GM23248 (cell line): ENCODE measurements at regions not wholly inside any gene's neighbourhood (a gene's known extent, or its start where the extent isn't known, plus 50 kb on each side); places are given as distances from the start of the nearest gene placed in this dataset.

Experiments
- DNase-seq: peaks from one replicate; pipeline ENCODE4 v3.0.0-alpha.2; 2015
- H2AFZ ChIP-seq: fragments of 200-600 bp; sonication (generic); 2 replicates; pipeline ENCODE4 v1.6.1; 2016; ENCODE audit warnings: antibody characterized with exemption
- H3F3A ChIP-seq: fragments of 200-600 bp; sonication (generic); 2 replicates; pipeline ENCODE4 v1.6.1; 2016; ENCODE audit warnings: mild to moderate bottlenecking, antibody characterized with exemption, mixed run types; ENCODE audit not compliant: insufficient read depth
- H3K27ac ChIP-seq: fragments of 200-600 bp; sonication (generic); 2 replicates; pipeline ENCODE4 v1.5.1; 2016; ENCODE audit warnings: mild to moderate bottlenecking
- H3K27me3 ChIP-seq: fragments of 200-600 bp; sonication (generic); replicated peaks from 2 replicates; pipeline ENCODE4 v1.6.1; 2016; ENCODE audit warnings: mild to moderate bottlenecking; ENCODE audit not compliant: insufficient read depth
- H3K36me3 ChIP-seq: fragments of 200-600 bp; sonication (generic); 2 replicates; pipeline ENCODE4 v1.6.1; 2016; ENCODE audit warnings: low read depth, mild to moderate bottlenecking
- H3K4me1 ChIP-seq: fragments of 200-600 bp; sonication (generic); 2 replicates; pipeline ENCODE4 v1.6.1; 2016; ENCODE audit warnings: mild to moderate bottlenecking; ENCODE audit not compliant: insufficient read depth
- H3K4me2 ChIP-seq: fragments of 200-600 bp; sonication (generic); one replicate; pipeline ENCODE4 v1.6.1; 2016; ENCODE audit warnings: mild to moderate bottlenecking; ENCODE audit not compliant: unreplicated experiment
- H3K4me3 ChIP-seq: fragments of 200-600 bp; sonication (generic); 2 replicates; pipeline ENCODE4 v1.5.1; 2016; ENCODE audit warnings: mild to moderate bottlenecking
- H3K79me2 ChIP-seq: fragments of 200-600 bp; sonication (generic); 2 replicates; pipeline ENCODE4 v1.6.1; 2016; ENCODE audit warnings: mild to moderate bottlenecking; ENCODE audit not compliant: insufficient read depth
- H3K9ac ChIP-seq: fragments of 200-600 bp; sonication (generic); 2 replicates; pipeline ENCODE4 v1.6.1; 2016; ENCODE audit warnings: mild to moderate bottlenecking
- H3K9me2 ChIP-seq: fragments of 200-600 bp; sonication (generic); 2 replicates; pipeline ENCODE4 v1.6.1; 2016; ENCODE audit warnings: mixed run types, mild to moderate bottlenecking, moderate library complexity; ENCODE audit not compliant: insufficient read depth
- H3K9me3 ChIP-seq: fragments of 200-600 bp; sonication (generic); one replicate; pipeline ENCODE4 v1.6.1; 2017; ENCODE audit warnings: low read depth
- H4K20me1 ChIP-seq: fragments of 200-600 bp; sonication (generic); 2 replicates; pipeline ENCODE4 v1.6.0; 2016; ENCODE audit not compliant: insufficient read depth
- EZH2 ChIP-seq: fragments of 200-600 bp; sonication (generic); IDR thresholded peaks from 2 replicates; pipeline ENCODE4 v1.6.1; 2018; ENCODE audit warnings: antibody characterized with exemption, mild to moderate bottlenecking; ENCODE audit not compliant: insufficient read depth, poor library complexity, severe bottlenecking
- EZH2phosphoT487 ChIP-seq: fragments of 200-600 bp; sonication (generic); IDR thresholded peaks from 2 replicates; pipeline ENCODE4 v1.6.1; 2018; ENCODE audit warnings: antibody characterized with exemption, moderate library complexity, mild to moderate bottlenecking, low read depth; ENCODE audit not compliant: insufficient read depth
- WGBS, 2 experiments: methylation state at CpG; one replicate each; pipeline ENCODE4 v1.1.6; 2015 to 2017; ENCODE audit warnings: low lambda C conversion rate in 2 of 2, low coverage in 1 of 2; ENCODE audit errors: missing lambda C conversion rate in 2 of 2; 5-methylcytosine and 5-hydroxymethylcytosine counted together
- in situ Hi-C: fragments of 300-500 bp; cut with MboI; formaldehyde crosslinking; loops from 2 replicates; pipeline ENCODE4 v1.15.0; 2020

DNA sequence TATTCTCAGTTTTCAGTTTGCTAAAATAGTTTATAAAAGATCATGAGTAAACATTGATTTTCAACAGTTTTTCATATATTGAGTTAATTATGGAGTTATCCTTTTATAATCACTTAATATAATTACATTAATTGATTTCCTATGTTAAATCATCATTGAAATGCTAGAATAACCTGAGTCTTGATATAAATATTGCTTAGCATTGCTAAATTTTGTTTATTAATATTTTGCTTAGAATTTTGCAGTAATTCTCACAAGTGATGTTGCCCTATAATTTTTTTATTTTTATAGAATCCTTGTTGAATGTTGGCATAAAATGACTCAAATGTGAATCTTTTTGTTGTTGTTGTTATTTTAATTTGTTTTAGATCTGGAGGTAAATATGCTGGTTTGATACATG lies 654.2 kb downstream of the OTOL1 start:
- Histone ChIP-seq H3K79me2 (no peaks in the 10 kb centered on the region), H4K20me1 (no peaks in the 10 kb centered on the region), H3K4me3 (no peak overlapping the region), H3F3A (no peaks in the 10 kb centered on the region), H3K27me3 (no peaks in the 10 kb centered on the region), H3K4me1 (no peaks in the 10 kb centered on the region), H3K9me2 (no peaks in the 10 kb centered on the region), H3K27ac (no peak overlapping the region), H3K4me2 (no peak overlapping the region), H2AFZ (no peak overlapping the region), H3K36me3 (no peaks in the 10 kb centered on the region), H3K9ac (no peak overlapping the region), H3K9me3 (no peaks in the 10 kb centered on the region)
- TF ChIP-seq EZH2 (no peak), EZH2phosphoT487 (no peak)
- in situ Hi-C loops: no loop called here
- no peak for DNase-seq

DNA sequence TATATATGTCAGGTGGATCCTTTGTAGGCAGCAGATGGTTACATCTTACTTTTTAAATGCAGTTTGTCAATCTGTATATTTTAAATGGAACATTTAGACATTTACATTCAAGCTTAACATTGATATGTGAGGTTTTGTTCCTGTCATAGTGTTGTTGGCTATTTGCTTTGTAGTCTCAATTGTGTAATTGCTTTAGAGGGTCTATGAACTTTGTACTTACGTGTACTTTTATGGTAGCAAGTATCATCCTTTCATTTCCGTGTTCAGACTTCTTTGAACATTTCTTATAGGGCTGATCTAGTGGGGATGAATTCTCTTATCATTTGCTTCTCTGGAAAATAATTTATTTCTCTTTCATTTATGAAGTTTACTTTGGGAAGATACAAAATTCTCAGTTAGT lies 656.0 kb downstream of the OTOL1 start:
- Histone ChIP-seq H3K9me2 (no peaks in the 10 kb centered on the region), H2AFZ (no peak overlapping the region), H4K20me1 (no peaks in the 10 kb centered on the region), H3F3A (no peaks in the 10 kb centered on the region), H3K27ac (no peak overlapping the region), H3K9ac (no peak overlapping the region), H3K79me2 (no peaks in the 10 kb centered on the region), H3K4me3 (no peak overlapping the region), H3K36me3 (no peaks in the 10 kb centered on the region), H3K4me2 (no peak overlapping the region), H3K27me3 (no peaks in the 10 kb centered on the region), H3K9me3 (no peaks in the 10 kb centered on the region), H3K4me1 (no peaks in the 10 kb centered on the region)
- TF ChIP-seq EZH2phosphoT487 (no peak), EZH2 (no peak)
- DNase-seq: no peak
- in situ Hi-C loops: no loop called here
- 85% methylated on average over 2 of the region's 2 CpGs for WGBS, 2 experiments

DNA sequence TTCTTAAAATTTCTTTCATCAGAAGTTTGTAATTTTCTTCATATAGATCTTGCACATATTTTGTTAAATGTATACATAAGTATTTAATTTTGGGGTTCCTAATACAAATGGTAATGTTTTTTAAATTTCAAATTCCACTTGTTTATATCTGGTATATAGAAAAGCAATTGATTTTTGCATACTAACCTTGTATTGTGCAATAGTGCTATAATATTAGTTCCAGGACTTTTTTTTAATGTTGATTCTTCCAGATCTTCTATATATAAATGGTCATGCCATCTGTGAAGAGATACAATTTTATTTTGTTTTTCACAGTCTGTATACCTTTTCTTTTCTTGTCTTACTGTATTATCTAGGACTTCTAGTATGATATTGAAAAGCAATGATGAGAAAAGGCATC lies 665.0 kb downstream of the OTOL1 start:
- Histone ChIP-seq H3K9ac (no peak overlapping the region), H3K4me3 (no peak overlapping the region), H3F3A (0 out of 2 replicates have a peak, but pooled peaks cover under 1% of the 10 kb centered on the region), H3K79me2 (no peaks in the 10 kb centered on the region), H3K27ac (no peak overlapping the region), H2AFZ (no peak overlapping the region), H3K36me3 (no peaks in the 10 kb centered on the region), H4K20me1 (no peaks in the 10 kb centered on the region), H3K4me1 (peaks cover 11% of the 10 kb centered on the region), H3K27me3 (no peaks in the 10 kb centered on the region), H3K9me3 (no peaks in the 10 kb centered on the region), H3K9me2 (no peaks in the 10 kb centered on the region), H3K4me2 (no peak overlapping the region)
- in situ Hi-C loops: no loop called here
- TF ChIP-seq EZH2phosphoT487 (no peak), EZH2 (no peak)
- no peak for DNase-seq

DNA sequence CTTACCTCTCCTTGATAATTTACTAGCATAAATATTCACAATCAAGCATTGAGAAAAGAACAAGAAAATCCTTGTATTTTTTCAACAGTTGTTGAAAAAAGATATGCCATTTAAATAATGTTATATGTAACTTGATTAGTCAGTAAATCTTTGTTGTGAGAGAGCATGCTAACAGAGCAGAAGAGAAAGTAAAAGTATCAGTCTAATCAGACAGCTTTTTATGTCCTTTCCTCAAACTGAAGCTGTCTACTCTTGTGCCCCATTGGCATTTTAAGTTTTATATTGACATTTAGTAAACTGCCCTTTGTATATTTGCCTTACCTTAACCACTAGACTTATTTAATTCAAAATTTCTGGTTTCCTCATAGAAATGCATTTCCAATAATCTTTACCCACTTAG lies 668.7 kb downstream of the OTOL1 start:
- Histone ChIP-seq H3K27me3 (no peaks in the 10 kb centered on the region), H3K9me2 (no peaks in the 10 kb centered on the region; the same call in 1 of the 2 replicates), H3K4me1 (peaks cover 17% of the 10 kb centered on the region), H3K79me2 (no peaks in the 10 kb centered on the region), H3K4me3 (no peak overlapping the region), H3K27ac (no peak overlapping the region), H4K20me1 (no peaks in the 10 kb centered on the region), H3K9me3 (no peaks in the 10 kb centered on the region), H3K36me3 (no peaks in the 10 kb centered on the region), H3K4me2 (no peak overlapping the region), H3K9ac (no peak overlapping the region), H2AFZ (peak overlapping the region; percentile 1; the same call in 1 of the 2 replicates), H3F3A (peaks cover 4% of the 10 kb centered on the region; the same call in 1 of the 2 replicates)
- TF ChIP-seq EZH2phosphoT487: no peak
- TF ChIP-seq EZH2: no peak
- in situ Hi-C loops: no loop called here
- DNase-seq: peak; percentile 7

DNA sequence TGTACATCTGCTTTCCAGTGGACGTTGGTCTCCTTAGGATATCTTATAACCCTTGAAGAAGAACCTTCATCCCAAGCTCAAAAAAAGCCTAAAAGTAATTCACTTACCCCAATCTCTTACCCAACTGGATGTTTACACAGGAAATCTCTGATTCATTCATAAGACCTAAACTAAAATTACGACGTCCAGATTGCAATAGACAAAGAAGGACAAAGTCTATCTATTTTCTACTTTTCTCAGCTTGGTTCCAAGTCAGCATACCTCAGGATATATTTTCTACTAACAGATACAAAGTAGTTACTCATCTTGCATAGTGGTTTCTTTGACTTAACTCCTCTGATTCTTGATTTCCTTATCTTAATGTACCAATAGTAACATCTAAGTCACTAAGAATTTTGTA lies 669.9 kb downstream of the OTOL1 start:
- WGBS, 2 experiments: 46 to 73% methylated on average over 3 of the region's 3 CpGs
- no peak overlapping the region for H3K4me3 ChIP-seq
- no peaks in the 10 kb centered on the region for H3K27me3 ChIP-seq
- no peak overlapping the region for H3K27ac ChIP-seq
- no peak overlapping the region for H3K4me2 ChIP-seq
- DNase-seq: peak; percentile 3
- TF ChIP-seq EZH2phosphoT487: no peak
- TF ChIP-seq EZH2: no peak
- no peak overlapping the region for H3K9ac ChIP-seq
- no peaks in the 10 kb centered on the region for H3K9me3 ChIP-seq
- in situ Hi-C loops: no loop called here
- no peaks in the 10 kb centered on the region for H3K36me3 ChIP-seq
- H3F3A ChIP-seq: peaks cover 4% of the 10 kb centered on the region; the same call in 1 of the 2 replicates
- no peaks in the 10 kb centered on the region; the same call in 1 of the 2 replicates for H3K9me2 ChIP-seq
- no peak overlapping the region for H2AFZ ChIP-seq
- H3K79me2 ChIP-seq: no peaks in the 10 kb centered on the region
- H4K20me1 ChIP-seq: no peaks in the 10 kb centered on the region
- H3K4me1 ChIP-seq: peaks cover 17% of the 10 kb centered on the region
